ENCODE measurements at regions not wholly inside any gene's neighbourhood (a gene's known extent, or its start where the extent isn't known, plus 50 kb on each side); places are given as distances from the start of the nearest gene placed in this dataset.

GRCh38 chr9:99537996-99538395, 283.7 kb upstream of the NR4A3 start:
- DNase-seq (ENCODE audit: low read depth), result no peak

GRCh38 chr9:99544526-99544925, 277.2 kb upstream of the NR4A3 start:
- DNase-seq (ENCODE audit: low read depth), result peak; percentile 2

- DNase-seq (ENCODE audit: low read depth), result no peak
These were observed 272.2 kb upstream of the NR4A3 start for GRCh38 chr9:99549441-99549840.

GRCh38 chr9:99555792-99556191, 265.9 kb upstream of the NR4A3 start:
- peak; percentile 28 for DNase-seq (ENCODE audit: low read depth)

GRCh38 chr9:99556998-99557397, 264.7 kb upstream of the NR4A3 start:
- no peak for DNase-seq (ENCODE audit: low read depth)

- DNase-seq (ENCODE audit: low read depth), result no peak
These were observed 263.9 kb upstream of the NR4A3 start for GRCh38 chr9:99557816-99558215.

- DNase-seq (ENCODE audit: low read depth), result no peak
These were observed 261.9 kb upstream of the NR4A3 start for GRCh38 chr9:99559776-99560175.

- DNase-seq (ENCODE audit: low read depth), result no peak
These were observed 261.1 kb upstream of the NR4A3 start for GRCh38 chr9:99560561-99560960.

- no peak for DNase-seq (ENCODE audit: low read depth)
These were observed 260.2 kb upstream of the NR4A3 start for GRCh38 chr9:99561509-99561917.

GRCh38 chr9:99561961-99562565, 259.6 kb upstream of the NR4A3 start:
- DNase-seq (ENCODE audit: low read depth), result no peak

GRCh38 chr9:99563364-99563763, 258.3 kb upstream of the NR4A3 start:
- no peak for DNase-seq (ENCODE audit: low read depth)

GRCh38 chr9:99565203-99565602, 256.5 kb upstream of the NR4A3 start:
- DNase-seq (ENCODE audit: low read depth), result no peak

GRCh38 chr9:99567436-99567835, 254.2 kb upstream of the NR4A3 start:
- no peak for DNase-seq (ENCODE audit: low read depth)

GRCh38 chr9:99569840-99570239, 251.8 kb upstream of the NR4A3 start:
- no peak for DNase-seq (ENCODE audit: low read depth)

GRCh38 chr9:99572567-99572966, 249.1 kb upstream of the NR4A3 start:
- no peak for DNase-seq (ENCODE audit: low read depth)

GRCh38 chr9:99573085-99573484, 248.6 kb upstream of the NR4A3 start:
- DNase-seq (ENCODE audit: low read depth), result no peak

GRCh38 chr9:99573886-99574285, 247.8 kb upstream of the NR4A3 start:
- no peak for DNase-seq (ENCODE audit: low read depth)

GRCh38 chr9:99576002-99576401, 245.7 kb upstream of the NR4A3 start:
- DNase-seq (ENCODE audit: low read depth), result no peak

- no peak for DNase-seq (ENCODE audit: low read depth)
These were observed 244.8 kb upstream of the NR4A3 start for GRCh38 chr9:99576876-99577275.

GRCh38 chr9:99577351-99577750, 244.3 kb upstream of the NR4A3 start:
- no peak for DNase-seq (ENCODE audit: low read depth)

- no peak for DNase-seq (ENCODE audit: low read depth)
These were observed 243.0 kb upstream of the NR4A3 start for GRCh38 chr9:99578666-99579065.

- DNase-seq (ENCODE audit: low read depth), result peak; percentile 6
These were observed 241.7 kb upstream of the NR4A3 start for GRCh38 chr9:99579964-99580363.

GRCh38 chr9:99582814-99583213, 238.9 kb upstream of the NR4A3 start:
- no peak for DNase-seq (ENCODE audit: low read depth)

- no peak for DNase-seq (ENCODE audit: low read depth)
These were observed 233.4 kb upstream of the NR4A3 start for GRCh38 chr9:99588299-99588698.

- no peak for DNase-seq (ENCODE audit: low read depth)
These were observed 232.9 kb upstream of the NR4A3 start for GRCh38 chr9:99588747-99589146.
